HuH-7.5 (cell line): ENCODE measurements at regions not wholly inside any gene's neighbourhood (a gene's known extent, or its start where the extent isn't known, plus 50 kb on each side); places are given as distances from the start of the nearest gene placed in this dataset.

ENCODE experiments used
- DNase-seq: peaks from one replicate; pipeline ENCODE4 v3.0.0; 2011; ENCODE audit warnings: low spot score

DNA sequence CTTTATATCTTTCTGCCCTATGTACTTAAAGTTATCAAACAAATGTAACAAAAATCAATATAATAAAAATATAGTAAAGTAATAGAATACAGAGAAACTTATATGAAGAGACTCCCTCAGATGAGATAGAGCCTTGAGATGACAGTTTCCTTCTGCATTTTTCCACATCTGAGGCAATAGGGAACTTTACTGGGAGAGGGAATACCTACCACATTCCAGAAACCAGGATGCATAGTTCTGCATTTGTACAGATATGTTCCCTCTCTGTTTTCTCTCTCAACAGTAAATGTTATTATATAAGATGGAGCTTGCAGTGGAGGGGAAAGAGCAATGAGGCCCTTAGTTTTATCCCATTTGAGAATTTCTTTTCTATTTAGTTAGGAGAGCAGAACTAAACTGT, 109.6 kb upstream of the KCNN2 start:
- no peak for DNase-seq

DNA sequence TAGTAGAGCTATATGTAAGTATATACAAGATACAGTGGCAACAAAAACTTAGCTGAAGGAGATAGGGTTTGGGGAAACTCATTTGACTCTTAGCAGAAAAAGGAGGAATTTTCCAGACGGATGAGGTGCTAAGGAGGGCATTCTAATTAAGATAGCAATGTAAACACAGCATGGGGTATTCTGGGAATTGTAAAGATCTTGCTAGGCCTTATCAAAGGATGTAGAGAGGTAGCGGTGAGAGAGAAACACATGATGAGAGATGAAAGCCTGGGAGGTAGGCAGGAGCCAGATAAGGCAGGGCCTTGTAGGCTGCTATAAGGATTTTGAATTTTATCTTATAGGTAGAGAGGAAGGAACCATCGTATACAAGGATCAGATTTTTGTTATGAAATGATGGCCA, 106.6 kb upstream of the KCNN2 start:
- no peak for DNase-seq

GRCh38 chr5:114261989-114262388, 99.9 kb upstream of the KCNN2 start:
- DNase-seq = no peak

DNA sequence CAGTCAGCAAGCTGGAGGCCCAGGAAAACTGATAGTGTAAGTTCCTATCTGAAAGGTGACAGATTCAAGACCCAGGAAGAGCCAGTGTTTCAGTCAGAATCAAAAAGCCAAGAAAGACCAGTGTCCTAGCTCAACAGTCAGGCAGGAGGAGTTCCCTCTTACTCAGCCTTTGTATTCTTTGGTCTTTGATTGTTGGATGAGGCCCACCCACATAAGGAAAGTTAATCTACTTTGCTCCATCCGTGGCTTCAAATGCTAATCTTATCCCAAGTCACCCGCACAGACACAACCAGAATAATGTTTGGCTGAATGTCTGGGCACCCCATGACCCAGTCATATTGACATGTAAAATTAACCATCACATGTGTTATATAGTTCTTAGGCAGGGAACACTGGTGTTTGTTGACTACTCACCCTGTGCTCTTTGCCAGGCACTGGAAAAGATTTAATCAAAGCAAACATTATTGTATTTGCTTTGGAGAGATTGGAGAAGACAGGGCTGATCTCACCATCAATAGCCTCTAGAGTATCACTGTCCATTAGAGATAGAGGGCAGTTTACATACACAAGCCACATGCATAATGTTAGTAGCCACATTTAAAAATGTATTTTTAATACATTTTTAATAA, 96.3 kb upstream of the KCNN2 start:
- no peak for DNase-seq

DNA sequence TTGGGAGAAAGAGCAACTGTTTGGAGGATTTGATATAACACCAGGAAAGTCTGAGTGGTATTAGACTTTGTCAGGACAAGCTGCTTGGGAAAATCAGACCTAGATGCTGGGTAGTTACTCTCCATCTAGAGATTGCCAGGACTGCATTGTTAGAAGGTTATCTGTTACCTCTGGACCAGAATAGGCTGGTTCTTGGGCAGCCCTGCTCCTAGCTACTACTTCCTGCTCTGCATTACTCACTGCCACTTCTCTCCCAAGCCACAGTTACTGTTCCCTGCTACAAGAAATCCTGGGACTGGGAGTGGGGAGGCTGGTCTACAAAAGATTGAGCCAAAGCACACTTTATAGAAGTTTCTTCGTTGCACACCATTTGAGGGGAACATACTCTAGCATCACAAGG, 95.5 kb upstream of the KCNN2 start:
- DNase-seq = no peak

DNA sequence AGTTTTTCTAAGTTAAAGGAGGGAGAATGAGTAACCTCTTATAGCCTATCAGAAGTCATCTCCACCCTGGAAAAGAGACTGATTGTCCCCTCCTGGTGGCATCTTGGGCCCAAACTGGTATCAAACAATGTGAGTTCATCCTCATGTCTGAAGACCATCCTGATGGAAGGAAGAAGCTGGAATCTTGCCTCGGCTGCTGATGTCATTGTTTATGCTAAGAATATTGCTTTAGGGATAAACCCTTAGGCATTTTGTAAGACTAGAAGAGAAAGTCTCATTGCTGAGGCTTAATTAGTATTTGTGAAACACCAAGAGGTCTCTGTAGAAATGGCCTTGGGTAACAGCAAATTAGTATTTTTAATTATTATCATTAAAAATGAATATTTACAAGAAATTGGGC, 65.7 kb upstream of the KCNN2 start:
- no peak for DNase-seq

DNA sequence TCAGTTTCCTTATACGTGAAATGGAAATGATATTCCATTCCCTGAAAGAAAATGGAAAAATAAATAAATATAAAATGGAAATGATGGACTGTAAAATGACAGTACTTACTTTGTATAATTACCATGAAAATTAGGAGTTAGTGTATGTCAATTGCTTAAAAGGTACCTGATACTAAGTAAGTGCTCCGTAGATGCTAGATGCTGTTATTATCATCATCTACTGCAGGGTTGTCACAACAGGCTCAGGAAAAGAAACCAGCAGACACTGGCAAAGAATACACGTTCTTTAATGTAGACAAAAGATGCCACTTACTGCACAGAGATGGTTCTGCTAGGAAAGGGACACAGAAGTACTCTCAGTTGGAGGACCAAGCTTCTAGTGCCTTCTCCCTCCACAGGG, 64.0 kb upstream of the KCNN2 start:
- DNase-seq = no peak

- DNase-seq = no peak
Observed at GRCh38 chr5:114305402-114306207, 56.3 kb upstream of the KCNN2 start.

DNA sequence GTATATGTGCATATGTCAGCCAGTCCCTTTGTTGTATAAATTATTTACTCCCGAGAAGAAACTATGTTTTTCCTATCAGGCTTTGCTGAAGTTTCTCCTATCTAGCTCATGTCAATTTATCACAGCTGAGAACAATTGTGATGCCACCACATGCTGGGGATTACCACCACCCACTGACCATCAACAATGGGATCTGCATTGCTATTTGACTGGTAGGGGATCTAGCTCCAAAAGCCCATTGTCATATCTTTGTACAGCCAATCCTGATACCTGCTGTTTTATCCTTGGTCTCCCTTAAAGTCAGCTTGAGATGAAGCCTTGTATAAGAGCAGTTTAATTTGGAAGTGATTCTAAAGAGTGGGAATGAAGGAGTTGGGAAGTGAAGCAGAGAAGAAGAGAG, 53.9 kb upstream of the KCNN2 start:
- no peak for DNase-seq

DNA sequence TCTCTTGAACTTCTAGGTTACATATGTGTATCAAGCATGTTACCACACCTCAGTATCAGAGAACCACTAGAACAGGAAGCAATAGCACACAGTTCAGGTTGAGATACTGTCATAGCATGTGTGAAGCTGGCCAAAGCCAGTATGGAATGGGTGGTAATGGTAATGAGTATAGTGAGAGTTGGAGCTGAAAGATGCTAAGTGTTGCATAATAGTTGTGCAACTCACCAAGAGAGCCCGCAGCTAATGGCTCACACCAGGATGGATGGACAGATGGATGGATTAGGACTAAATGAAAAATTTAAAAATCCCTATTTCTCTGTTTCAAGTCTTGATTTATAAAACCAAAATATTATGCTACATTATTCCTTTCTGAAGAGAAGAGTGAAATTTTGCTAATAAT, 53.4 kb upstream of the KCNN2 start:
- DNase-seq = no peak

GRCh38 chr5:114310666-114311065, 51.2 kb upstream of the KCNN2 start:
- DNase-seq = no peak

GRCh38 chr5:114311281-114311680, 50.6 kb upstream of the KCNN2 start:
- DNase-seq = no peak

- no peak for DNase-seq
Observed at GRCh38 chr5:114311968-114312367, 49.9 kb upstream of the KCNN2 start.
